ENCODE measurements at regions not wholly inside any gene's neighbourhood (a gene's known extent, or its start where the extent isn't known, plus 50 kb on each side); places are given as distances from the start of the nearest gene placed in this dataset.

GRCh38 chr4:28254003-28254402 lies 1393.4 kb downstream of the STIM2 start:
- intact Hi-C loops (cut with micrococcal nuclease) = no loop called here
- TF ChIP-seq CTCF (IDR thresholded peaks at IDR 0.05; ENCODE audit: borderline replicate concordance) = no peak
- Histone ChIP-seq H3K4me3 (no peak overlapping the region), H3K4me1 (no peaks in the 10 kb centered on the region), H3K27me3 (ENCODE audit: low read depth) (no peaks in the 10 kb centered on the region), H3K36me3 (no peaks in the 10 kb centered on the region), H3K27ac (replicated peaks) (no peak overlapping the region), H3K9me3 (replicated peaks) (peaks cover 18% of the 10 kb centered on the region)
- no peak for DNase-seq

DNA sequence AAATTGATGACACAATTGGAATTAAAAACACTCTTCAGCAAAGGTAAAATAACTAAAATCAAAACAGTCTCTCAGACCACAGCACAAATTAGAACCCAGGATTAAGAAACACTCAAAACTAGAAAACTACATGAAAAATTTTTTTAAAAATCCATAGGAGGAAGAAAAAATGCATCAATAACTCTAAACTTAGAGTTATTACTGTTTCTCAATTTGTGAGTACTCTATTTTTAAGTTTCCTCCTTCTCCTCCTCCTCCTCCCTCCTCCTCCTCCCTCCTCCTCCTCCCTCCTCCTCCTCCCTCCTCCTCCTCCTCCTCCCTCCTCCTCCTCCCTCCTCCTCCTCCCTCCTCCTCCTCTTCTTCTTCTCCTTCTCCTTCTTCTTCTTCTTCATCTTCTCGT lies 1395.7 kb downstream of the STIM2 start:
- DNase-seq = no peak
- peaks cover 18% of the 10 kb centered on the region for H3K9me3 ChIP-seq (replicated peaks)
- TF ChIP-seq CTCF (IDR thresholded peaks at IDR 0.05; ENCODE audit: borderline replicate concordance) = no peak
- H3K4me1 ChIP-seq = no peaks in the 10 kb centered on the region
- no peak overlapping the region for H3K27ac ChIP-seq (replicated peaks)
- H3K27me3 ChIP-seq (ENCODE audit: low read depth) = no peaks in the 10 kb centered on the region
- intact Hi-C loops (cut with micrococcal nuclease) = no loop called here
- no peak overlapping the region for H3K4me3 ChIP-seq
- no peaks in the 10 kb centered on the region for H3K36me3 ChIP-seq

DNA sequence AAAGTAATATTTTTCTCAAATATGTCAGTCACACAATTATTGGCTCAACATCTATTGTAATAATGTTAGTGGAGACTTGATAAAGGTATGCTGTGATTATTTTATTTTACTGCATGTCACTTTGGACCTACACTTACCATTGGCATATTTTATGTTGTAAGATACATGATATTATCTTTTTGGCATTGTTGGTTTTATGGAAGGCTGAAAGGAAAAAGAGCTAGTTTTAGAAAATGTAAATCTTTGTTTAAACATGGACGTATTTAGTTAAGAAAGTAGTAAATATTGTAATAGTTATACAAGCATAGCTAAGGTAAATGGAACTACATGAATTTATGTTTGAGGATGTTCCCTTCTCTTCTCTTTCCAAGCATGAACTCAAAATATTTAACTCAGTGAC lies 1399.3 kb downstream of the STIM2 start:
- no peak for DNase-seq
- Histone ChIP-seq H3K9me3 (replicated peaks) (peaks cover 19% of the 10 kb centered on the region), H3K4me3 (no peak overlapping the region), H3K4me1 (no peaks in the 10 kb centered on the region), H3K27ac (replicated peaks) (no peak overlapping the region), H3K36me3 (no peaks in the 10 kb centered on the region), H3K27me3 (ENCODE audit: low read depth) (no peaks in the 10 kb centered on the region)
- no peak for TF ChIP-seq CTCF (IDR thresholded peaks at IDR 0.05; ENCODE audit: borderline replicate concordance)
- intact Hi-C loops (cut with micrococcal nuclease) = no loop called here

- intact Hi-C loops (cut with micrococcal nuclease) = no loop called here
- TF ChIP-seq CTCF (IDR thresholded peaks at IDR 0.05; ENCODE audit: borderline replicate concordance) = no peak
- Histone ChIP-seq H3K9me3 (replicated peaks) (peaks cover 9% of the 10 kb centered on the region), H3K27me3 (ENCODE audit: low read depth) (no peaks in the 10 kb centered on the region), H3K4me1 (no peaks in the 10 kb centered on the region), H3K27ac (replicated peaks) (no peak overlapping the region), H3K36me3 (no peaks in the 10 kb centered on the region), H3K4me3 (no peak overlapping the region)
- DNase-seq = no peak
These were observed 1406.5 kb downstream of the STIM2 start for GRCh38 chr4:28267166-28267565.

DNA sequence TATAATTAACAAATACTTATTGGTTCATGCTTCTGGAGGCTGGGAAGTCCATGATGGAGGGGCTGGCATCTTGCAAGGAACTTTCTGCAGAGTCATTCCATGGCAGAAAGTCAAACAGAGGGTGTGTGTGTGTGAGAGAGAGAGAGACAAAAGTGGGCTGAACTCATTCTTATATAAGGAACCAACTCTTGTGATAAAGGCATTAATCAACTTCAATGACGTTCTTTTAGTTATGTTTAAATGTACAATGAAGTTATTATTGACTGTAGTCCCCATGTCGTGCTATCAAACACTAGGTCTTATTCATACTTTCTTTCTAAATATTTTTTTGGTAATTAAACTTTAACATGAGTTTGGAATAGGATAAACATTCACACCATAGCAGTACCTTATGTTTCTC lies 1408.8 kb downstream of the STIM2 start:
- H3K4me1 ChIP-seq = no peaks in the 10 kb centered on the region
- no peaks in the 10 kb centered on the region for H3K27me3 ChIP-seq (ENCODE audit: low read depth)
- H3K9me3 ChIP-seq (replicated peaks) = no peaks in the 10 kb centered on the region
- intact Hi-C loops (cut with micrococcal nuclease) = no loop called here
- no peak overlapping the region for H3K27ac ChIP-seq (replicated peaks)
- H3K4me3 ChIP-seq = no peak overlapping the region
- no peak for DNase-seq
- no peaks in the 10 kb centered on the region for H3K36me3 ChIP-seq
- TF ChIP-seq CTCF (IDR thresholded peaks at IDR 0.05; ENCODE audit: borderline replicate concordance) = no peak

DNA sequence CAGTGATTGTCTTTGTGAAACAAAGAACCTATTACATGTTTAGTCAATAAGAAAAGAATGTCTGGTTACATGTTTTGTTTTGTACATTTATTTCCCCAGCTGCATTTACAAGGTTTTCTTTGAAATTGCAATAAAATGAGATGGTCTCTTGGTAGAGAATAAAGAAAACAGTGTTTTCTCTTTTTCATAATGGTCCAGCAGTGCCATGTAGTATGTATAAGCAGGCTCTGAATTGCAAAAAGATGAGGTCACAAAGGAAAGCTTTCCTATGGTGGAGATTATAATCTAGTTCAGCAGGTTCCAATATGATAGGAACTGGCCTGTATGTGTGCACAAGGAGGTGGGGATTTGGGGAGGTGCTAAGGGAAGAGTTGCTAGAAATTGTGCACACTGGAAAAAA lies 1417.3 kb downstream of the STIM2 start:
- no peaks in the 10 kb centered on the region for H3K36me3 ChIP-seq
- no peak overlapping the region for H3K4me3 ChIP-seq
- TF ChIP-seq CTCF (IDR thresholded peaks at IDR 0.05; ENCODE audit: borderline replicate concordance) = no peak
- H3K4me1 ChIP-seq = no peaks in the 10 kb centered on the region
- no peak overlapping the region for H3K27ac ChIP-seq (replicated peaks)
- no peak for DNase-seq
- intact Hi-C loops (cut with micrococcal nuclease) = no loop called here
- no peaks in the 10 kb centered on the region for H3K27me3 ChIP-seq (ENCODE audit: low read depth)
- H3K9me3 ChIP-seq (replicated peaks) = peaks cover 6% of the 10 kb centered on the region
